SHP77 (cell line): ENCODE measurements at regions not wholly inside any gene's neighbourhood (a gene's known extent, or its start where the extent isn't known, plus 50 kb on each side); places are given as distances from the start of the nearest gene placed in this dataset.
A peak's percentile ranks its signal among the peaks of the same experiment; 100 is the strongest.
"Not testable (repeated sequence)": the region's sequence is repeated elsewhere in the genome, so short reads cannot be mapped to it uniquely, and the experiment has no call there.

ENCODE experiments used
- DNase-seq, 2 experiments: peaks; one replicate each; lab custom pipeline; 2025; lab: John Stamatoyannopoulos, UW

DNA sequence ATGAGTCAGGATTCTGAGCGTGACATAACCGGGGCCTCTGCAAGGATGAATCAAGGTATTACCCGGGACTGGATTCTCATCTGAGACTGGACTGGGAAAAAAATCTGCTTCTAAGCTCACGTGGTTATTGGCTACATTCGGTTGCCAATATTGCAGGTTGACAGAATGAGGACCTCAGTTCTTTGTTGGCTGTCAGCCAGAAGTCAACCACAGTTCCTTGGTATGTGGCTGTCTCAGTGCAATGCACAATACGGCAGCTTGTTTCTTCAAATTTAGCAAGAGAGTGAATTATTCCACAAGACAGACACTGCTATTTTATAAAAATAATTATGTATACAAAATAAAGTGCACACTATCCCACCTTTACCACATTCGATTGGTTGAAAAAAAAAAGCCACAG lies 424.2 kb downstream of the KLHL4 start:
- no peak for DNase-seq

DNA sequence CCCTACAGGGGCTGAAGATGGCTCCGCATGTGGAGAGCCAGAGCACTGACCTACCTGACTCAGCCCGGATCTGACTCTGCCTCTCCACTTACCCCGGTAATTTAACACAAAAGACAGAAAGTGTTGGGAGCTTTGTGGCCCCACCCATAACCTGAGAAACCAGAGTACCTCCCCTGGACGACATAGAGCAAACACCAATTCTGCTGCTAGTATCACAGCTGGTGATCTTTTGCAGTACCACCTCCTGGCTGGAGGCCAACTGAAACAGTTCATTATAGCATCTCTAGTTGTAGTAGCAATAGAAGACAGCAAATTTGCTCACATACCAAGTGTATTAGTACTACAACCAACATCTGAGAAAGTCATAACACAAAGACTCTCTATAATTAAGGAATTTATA lies 443.9 kb downstream of the KLHL4 start:
- DNase-seq = peak in 1 of 2 experiments; percentile 12

DNA sequence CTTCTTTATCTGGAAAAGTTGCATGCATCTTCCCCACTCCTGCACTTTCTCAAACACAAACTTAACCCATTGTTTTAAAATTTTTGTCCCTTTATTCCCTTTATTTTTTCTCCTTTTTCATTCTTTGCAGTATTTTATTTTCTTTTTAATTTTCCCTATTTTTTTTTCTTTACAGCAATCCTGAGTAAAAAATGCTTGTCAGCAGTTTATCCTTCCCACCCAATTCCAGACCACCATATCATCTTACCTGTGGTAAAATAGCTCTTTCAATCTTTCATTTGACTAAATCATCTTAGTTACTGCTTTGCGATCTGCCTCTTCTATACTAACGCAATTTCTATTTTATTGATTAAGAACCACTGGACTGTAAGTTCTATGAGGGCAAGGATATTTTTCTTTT lies 450.5 kb downstream of the KLHL4 start:
- no peak for DNase-seq

DNA sequence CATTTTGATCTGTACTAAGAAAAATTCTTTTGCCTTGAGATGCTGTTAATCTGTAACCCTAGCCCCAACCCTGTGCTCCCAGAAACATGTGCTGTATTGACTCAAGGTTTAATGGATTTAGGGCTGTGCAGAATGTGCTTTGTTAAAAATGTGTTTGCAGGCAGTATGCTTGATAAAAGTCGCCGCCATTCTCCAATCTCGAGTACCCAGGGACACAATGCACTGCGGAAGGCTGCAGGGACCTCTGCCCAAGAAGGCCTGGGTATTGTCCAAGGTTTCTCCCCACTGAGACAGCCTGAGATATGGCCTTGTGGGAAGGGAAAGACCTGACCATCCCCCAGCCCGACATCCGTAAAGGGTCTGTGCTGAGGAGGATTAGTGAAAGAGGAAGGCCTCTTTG lies 454.5 kb downstream of the KLHL4 start:
- not testable (repeated sequence) for DNase-seq

DNA sequence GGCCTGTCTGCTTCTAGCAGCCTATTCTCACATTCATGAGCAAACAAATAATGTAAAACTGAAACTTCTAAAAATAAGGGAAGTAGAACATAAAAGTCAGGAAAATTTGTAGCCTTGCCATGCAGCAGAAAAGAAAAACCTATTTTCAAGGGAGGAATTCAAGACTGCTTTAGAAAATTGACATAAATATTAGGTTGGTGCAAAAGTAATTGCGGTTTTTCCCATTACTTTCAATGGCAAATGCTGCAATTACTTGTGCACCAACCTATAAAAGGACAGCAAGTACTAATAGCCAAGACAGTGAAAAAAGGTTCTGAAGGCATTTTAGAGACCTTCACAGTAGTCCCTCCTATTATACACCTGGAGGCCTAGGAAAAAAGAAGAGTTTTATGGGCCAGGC lies 457.8 kb downstream of the KLHL4 start:
- no peak for DNase-seq

DNA sequence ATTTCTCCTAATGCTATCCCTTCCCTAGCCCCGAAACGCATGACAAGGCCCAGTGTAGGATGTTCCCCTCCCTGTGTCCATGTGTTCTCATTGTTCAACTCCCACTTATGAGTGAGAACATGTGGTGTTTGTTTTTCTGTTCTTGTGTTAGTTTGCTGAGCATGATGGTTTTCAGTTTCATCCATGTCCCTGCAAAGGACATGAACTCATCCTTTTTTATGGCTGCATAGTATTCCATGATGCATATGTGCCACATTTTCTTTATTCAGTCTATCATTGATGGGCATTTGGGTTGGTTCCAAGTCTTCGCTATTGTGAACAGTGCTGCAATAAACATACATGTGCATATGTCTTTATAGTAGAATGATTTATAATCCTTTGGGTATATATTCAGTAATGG lies 490.3 kb downstream of the KLHL4 start:
- not testable (repeated sequence) for DNase-seq

DNA sequence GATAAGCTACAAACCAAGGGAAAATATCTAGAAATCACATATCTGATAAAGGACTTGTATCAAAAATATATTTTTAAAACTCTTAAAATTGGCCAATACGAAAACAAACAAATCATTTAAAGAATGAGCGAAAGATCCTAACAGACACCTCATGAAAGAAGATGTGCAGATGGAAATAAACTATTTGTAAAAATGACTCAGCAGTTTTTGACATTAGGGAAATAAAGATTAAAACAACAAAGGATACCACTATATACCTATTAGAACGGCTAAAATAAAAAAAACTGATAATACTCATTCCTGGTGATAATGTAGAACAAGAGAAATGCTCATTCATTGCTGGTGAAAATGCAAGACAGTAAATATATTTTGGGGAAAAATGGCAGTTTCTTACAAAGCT lies 506.4 kb downstream of the KLHL4 start:
- no peak for DNase-seq

DNA sequence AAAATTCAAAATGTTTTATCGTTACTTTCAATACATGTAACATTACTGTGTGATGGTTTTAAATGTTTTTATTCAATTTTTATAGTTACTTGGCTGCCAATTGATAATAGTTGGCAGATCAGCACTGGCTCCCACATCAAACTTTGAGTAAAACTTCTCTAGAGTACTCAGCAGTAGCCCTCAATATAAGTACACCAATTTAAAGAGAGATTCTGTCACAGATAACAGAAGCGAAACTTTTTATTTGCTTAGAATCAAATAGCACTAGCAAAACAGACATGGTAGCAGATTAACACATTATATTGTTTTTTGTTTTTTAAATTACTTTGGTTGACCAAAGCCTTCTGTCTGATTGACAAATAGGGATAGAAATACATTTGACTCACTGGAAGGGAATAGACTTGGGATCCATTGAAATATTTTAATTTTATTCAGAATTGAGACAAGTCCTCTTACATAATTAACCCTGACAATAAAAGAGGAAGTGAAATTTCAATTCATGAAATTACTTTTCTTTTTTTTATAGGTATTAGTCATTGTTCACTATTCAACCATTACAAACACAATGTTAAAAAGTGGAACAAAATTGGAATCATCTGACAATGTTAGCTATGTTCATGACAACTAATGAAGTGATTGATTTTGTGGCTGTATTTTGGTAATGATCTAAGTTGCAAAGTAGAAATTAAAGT lies 554.9 kb downstream of the KLHL4 start:
- DNase-seq = no peak

DNA sequence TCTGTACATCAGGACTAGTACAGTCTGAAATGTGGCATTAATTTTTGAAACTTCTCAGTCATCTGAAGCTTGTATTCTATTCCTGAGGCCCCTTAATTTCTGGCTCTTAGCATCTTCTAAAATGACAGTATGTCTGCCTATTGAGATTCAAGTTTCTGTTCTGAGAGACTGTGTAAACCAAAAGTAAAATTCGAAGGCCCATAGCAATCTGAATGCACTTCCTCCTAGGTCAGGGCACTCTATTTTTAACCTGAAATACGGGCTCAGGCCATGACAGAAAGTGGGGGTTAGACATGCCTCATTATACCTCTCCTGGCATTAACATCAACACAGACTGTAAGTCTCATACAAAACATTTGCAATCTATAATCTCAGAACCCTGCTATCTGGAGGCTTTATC lies 584.4 kb downstream of the KLHL4 start:
- no peak for DNase-seq

DNA sequence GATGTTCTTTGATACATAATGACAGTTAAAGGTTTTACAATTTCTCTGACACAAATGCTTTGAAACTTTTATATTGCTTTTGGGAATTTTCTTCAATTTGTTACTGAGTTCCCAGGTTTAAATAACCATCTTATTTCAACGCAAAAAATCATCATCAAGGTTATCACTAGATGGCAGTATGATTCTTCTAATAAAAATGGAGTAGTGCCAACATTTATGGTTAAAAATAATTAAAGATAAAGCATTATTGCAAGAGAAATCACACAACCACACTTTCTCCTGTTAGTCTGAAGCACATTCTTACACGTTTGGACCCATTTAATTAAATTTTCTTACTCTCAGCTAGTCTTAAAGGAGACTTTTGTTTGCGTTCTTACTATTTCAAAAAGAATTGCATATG lies 611.3 kb upstream of the CPXCR1 start:
- no peak for DNase-seq

DNA sequence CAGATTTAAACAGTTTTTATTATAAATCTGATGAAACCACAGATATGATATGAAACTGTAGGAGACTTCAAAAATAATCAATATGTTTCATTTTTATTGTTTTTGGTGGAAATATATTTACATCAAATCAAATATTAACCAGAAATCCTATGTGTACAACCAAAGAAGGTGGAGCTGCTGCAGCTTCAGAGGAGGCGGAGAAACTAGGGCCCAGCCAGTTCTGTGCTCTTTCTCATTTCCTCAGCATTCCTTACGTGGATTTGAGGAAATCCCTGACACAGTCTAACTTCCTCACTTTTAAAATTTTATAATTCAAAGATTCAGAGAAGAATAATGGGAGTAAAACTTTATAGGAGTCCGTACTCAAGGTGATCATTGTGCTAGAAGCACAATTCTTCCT lies 610.7 kb upstream of the CPXCR1 start:
- no peak for DNase-seq

DNA sequence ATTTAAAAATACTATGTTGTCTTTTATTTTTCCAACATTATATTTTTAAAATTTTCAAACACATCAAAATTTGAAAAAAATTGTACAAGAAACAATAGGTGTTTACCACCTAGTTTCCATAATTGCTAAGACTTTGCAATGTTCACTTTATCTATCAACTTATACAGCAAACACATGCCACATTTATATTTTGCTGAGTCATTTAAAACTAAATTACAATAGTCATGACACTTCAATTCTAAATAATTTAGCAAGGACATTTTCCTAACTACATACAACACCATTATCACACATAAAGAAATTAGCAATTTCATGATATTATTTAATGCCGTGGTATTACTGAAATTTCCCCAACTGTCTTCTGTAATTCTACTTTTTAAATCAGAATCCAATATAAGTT lies 600.4 kb upstream of the CPXCR1 start:
- no peak for DNase-seq

DNA sequence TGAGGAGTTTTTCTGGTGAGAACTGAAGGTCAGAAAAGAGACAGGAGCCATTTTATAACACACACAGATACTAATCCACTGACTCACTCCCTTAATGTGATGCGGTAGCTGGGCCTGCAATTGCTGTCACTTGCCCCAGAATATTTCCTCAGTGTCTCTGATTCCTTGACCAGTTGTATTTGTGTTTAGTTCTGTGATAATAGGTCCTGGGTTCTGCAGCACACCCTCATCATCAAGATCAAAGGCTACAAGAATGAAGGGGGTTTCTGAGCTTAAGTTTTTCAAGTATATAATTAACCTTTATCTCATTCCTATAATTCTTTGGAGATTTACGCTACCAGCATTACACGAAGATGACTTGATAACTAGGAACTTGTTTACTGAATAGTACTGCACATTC lies 576.5 kb upstream of the CPXCR1 start:
- DNase-seq = no peak

DNA sequence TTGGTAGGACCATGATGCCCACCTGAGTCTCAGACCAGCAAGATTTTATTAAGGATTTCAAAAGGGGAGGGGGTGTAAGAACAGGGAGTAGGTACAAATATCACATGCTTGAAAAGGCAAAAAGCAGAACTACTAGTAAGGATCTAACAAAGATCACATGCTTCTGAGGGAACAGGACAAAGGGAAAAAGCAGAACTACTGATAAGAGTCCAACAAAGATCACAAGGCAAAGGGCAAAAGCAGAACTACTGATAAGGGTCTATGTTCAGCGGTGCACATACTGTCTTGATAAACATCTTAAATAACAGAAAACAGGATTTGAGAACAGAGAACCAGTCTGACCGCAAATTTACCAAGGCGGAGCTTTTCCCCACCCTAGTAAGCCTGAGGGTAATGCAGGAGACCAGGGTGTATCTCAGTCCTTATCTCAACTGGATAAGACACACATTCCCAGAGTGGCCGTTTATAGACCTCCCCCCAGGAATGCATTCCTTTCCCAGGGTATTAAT lies 573.0 kb upstream of the CPXCR1 start:
- not testable (repeated sequence) for DNase-seq

DNA sequence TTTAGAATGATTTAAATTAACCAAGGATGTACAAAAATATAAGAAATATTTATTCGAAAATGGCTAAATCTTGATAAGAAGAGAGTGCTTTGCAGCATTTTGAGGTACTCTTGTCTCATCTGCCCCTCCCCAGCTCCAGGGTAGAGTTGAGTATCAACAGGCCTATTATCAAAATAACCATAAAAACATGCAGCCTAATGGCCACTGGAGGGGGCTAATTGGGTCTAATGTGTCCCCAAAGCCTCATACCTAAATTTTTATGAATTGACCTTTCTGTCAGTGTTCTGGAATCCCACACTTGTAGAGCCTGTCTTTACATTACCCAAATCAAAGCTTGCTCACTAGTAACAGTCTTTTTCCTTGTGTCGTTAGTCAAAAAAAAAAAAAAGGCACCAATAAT lies 544.9 kb upstream of the CPXCR1 start:
- no peak for DNase-seq

DNA sequence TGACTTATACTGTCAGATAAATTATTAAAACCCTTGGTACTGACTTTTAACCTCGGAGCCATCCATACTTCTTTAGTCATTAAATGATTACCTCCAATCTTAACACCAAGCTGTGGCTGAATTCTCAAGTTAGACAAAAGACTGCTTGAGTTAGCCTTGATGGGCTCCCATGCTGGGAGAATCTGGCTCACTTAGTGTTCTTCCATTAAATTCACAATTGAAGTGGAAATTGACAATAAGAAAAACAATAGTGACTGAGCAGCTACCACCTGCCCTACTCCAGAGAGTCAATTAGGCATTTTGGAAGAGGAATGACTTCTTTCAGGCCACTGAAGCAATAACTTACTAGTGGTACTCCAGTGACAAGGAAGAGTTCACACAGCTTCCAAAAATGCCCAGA lies 503.0 kb upstream of the CPXCR1 start:
- DNase-seq = no peak

DNA sequence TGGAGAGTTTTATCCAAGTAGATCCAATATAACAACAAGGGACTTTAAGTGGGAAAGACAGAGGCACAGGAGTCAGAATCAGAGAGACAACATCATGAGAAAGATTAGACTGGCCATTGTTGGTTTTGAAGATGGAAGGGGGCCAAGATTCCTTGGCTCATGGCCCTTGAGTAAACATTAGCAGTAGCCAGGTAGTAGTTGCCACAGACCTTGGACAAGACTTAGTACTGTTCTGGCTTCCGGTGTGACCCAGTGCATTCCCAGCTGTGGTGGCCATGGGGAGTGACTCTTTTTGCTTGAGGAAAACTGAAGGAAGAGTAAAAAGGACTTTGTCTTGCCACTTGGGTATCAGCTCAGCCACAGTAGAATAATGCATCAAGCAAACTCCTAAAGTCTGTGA lies 462.2 kb upstream of the CPXCR1 start:
- DNase-seq = no peak

DNA sequence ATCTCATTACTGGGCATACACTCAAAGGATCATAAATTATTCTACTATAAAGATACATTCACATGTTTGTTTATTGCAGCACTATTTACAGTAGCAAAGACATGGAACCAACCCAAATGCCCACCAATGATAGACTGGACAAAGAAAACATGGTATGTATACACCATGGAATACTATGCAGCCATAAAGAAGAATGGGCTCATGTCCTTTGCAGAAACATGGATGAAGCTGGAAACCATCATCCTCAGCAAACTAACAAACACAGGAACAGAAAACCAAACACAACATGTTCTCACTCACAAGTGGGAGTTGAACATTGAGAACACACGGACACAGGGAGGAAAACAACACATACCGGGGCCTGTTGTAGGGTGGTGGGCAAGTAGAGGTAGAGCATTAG lies 433.1 kb upstream of the CPXCR1 start:
- DNase-seq = not testable (repeated sequence)

DNA sequence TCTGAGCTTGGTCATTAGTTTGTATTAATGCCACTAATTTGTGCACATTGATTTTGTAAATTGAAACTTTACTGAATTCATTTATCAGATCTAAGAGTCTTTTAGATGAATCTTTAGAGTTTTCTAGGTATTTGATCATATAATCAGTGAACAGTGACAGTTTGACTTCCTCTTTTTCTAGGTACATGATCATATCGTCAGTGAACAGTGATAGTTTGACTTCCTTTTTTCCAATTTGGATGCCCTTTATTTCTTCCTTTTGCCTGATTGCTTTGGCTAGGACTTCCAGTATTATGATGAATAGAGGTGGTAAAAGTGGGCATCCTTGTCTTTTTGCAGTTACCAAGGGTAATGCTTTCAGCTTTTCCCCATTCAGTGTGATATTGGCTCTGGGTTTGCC lies 421.4 kb upstream of the CPXCR1 start:
- DNase-seq = no peak

DNA sequence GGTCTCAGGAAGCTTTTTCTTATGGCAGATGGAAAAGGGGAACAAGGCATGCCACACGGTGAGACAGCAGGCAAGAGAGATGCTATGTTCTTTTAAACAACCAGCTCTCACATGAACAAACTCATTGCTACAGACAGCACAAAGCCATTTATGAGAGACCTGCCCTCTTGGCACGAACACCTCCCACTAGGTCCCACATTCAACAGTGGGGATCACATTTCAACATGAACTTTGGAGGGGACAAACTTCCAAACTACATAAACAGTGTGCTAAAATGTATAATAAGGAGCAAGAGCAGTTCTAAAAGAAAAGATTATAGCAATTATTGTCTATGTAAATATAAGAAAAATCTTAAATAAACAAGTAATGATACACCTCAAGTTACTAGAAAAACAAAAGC lies 391.8 kb upstream of the CPXCR1 start:
- no peak for DNase-seq

DNA sequence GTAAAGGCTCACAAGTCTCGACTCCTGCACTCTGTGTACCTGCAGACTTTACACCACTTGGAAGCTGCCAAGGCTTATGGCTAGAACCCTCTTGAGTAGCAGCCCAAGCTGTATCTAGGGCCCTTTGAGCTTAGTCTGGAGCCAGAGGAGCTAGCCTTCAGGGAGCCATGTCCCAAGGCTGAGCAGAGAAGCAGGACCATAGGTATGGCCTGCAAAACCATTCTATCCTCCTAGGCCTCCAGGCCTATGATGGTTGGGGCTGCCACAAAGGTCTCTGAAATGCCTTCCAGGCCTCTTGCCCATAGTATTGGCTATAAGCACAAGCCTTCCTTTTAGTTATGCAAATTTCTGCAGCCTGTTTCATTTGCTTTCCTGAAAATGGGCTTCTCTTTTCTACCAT lies 380.7 kb upstream of the CPXCR1 start:
- DNase-seq = no peak

DNA sequence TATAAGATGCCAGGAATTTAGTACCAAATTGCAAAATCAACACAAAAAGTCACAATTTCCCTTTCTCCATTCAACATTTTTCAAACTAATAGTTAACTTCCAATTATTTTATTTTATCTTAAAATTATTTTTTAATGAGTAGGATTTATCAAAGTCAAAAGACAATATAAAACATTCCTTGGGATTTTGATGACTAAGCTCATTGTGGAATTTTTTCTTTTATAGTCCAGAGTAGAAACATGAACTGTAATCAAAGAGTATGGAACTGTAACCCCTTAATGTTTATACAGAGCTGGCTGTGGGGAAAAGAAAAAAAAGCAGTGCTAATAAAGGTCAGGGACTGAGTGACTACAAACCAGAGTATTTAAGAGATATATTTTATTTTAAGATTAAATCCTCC lies 368.6 kb upstream of the CPXCR1 start:
- DNase-seq = no peak

DNA sequence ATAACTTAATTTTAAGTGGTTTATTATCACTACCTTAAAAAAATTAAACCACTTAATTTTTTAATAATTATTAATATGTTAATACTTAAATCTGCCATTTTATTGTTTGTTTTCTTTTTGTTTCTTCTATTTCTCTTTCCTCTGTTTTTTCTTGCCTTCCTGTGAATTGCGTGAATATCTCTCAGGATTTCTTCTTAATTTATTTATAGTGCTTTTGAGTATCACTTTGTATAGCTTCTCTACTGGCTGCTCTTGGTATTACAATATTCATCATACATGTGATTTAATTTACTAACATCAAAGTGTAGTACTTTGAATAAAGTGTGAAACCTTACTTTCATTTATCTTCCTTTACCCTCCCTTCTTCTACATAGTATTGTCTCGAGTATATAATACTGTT lies 349.5 kb upstream of the CPXCR1 start:
- DNase-seq = no peak

DNA sequence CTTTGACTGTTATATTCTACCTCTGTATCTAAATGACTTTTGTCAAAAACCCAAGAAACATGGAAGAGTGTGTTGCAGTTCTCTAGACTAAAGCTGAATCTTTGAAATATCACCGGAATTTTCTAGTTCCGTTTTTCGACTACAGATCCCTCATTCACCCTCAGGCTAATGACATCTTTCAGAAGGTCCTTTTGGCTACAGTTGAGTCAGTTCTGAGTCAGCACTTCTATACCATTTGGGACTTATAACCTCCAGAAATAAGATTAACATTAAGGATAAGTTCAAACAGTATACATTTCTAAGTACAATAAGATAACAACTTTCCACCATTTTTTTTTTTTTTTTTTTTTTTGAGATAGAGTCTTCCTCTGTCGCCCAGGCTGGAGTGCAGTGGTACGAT lies 331.0 kb upstream of the CPXCR1 start:
- no peak for DNase-seq

DNA sequence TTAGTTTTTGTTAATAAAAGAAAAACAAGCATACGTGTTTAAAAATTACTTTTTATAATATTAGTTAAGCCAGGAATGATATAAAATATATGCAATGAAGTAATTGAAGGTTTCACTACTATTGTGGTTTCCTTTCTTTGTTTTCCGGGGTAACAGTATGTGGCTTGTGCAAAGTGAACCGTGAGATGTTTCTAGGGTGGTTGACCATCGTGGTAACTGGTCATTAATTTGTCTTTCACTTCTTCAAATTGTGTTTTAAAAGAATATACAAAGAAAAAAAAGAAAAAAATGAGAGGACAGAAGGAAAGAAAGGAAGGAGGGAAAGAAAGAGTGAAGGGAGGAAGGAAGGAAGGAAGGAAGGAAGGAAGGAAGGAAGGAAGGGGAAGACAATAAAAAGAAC lies 330.1 kb upstream of the CPXCR1 start:
- no peak for DNase-seq
